H1 (cell line): ENCODE measurements at regions not wholly inside any gene's neighbourhood (a gene's known extent, or its start where the extent isn't known, plus 50 kb on each side); places are given as distances from the start of the nearest gene placed in this dataset.

Experiments used
- EZH2 ChIP-seq: fragments of 200-600 bp; sonication (generic); IDR thresholded peaks from 2 replicates; pipeline ENCODE4 v1.7.1; 2012; ENCODE audit warnings: low read depth, mild to moderate bottlenecking, moderate library complexity, low read length, inconsistent platforms; ENCODE audit not compliant: severe bottlenecking
- HDAC2 ChIP-seq, 2 experiments: fragments of 300-600 bp in 1 of 2; sonication (generic) in 1 of 2; IDR thresholded peaks; 2 replicates each; pipeline ENCODE4 v1.6.1; 2011 to 2012; ENCODE audit warnings: low read depth in 2 of 2, low read length in 2 of 2, mild to moderate bottlenecking in 2 of 2, moderate library complexity in 2 of 2, borderline replicate concordance in 1 of 2, inconsistent platforms in 1 of 2
- SIX5 ChIP-seq: IDR thresholded peaks from 2 replicates; pipeline ENCODE4 v1.6.1; 2011; ENCODE audit warnings: mild to moderate bottlenecking, low read depth, low read length

GRCh38 chr1:199054694-199055093 lies 415.9 kb downstream of the PTPRC start (continued):
- TF ChIP-seq EZH2, result no peak
- TF ChIP-seq HDAC2 (IDR thresholded peaks at IDR 0.05; ENCODE audit: borderline replicate concordance in 1 of 2, low read depth in 2 of 2, low read length in 2 of 2), result no peak
- TF ChIP-seq SIX5, result no peak
